ENCODE measurements at regions not wholly inside any gene's neighbourhood (a gene's known extent, or its start where the extent isn't known, plus 50 kb on each side); places are given as distances from the start of the nearest gene placed in this dataset.
A peak's percentile ranks its signal among the peaks of the same experiment; 100 is the strongest.

DNA sequence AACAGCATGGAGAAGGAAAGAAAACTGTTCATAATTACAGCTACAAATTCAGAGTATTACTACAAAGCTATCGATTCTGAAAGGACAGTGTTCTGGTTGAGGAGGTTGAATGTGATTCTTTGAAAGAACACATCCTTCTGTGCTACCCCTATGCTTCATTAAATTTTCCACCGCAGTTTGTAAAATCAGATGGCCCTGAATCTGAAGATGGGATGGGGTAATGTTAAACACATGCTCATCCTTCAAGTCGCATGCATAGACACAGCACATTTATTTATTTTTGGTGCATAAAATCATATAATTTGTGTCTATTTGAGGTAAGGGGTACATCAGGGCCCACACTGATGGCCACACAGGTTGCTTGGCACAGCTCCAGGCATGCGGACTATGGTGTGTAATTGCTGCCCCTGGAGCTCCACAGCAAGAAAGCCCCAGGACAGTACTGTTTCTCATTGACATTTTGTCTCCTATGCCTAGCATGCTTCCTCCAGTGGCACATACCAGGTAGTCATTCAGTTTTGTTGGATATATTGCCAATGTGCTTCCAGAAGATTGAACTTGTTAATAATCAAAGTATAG is 238.8 kb upstream of the TANK start:
- no peak for DNase-seq

DNA sequence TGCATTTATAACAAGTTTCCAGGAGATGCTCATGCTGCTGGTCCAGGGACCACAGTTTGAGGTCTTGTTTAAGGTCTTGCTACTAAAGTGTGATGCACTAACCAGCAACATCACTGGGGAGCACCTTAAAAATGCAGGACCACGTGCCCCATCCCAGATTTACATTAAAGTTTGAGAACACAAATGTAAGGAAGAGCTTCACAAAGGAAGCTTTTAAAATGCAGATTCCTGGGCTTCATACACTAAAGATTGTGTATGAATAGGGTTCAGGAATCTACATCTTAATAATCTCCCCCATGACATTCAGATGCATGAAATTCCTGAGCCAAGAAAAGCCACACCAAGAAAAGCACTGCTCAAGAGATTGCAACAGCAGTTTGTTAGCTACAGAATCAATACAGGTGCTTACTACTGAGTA is 235.3 kb upstream of the TANK start:
- DNase-seq, result no peak

DNA sequence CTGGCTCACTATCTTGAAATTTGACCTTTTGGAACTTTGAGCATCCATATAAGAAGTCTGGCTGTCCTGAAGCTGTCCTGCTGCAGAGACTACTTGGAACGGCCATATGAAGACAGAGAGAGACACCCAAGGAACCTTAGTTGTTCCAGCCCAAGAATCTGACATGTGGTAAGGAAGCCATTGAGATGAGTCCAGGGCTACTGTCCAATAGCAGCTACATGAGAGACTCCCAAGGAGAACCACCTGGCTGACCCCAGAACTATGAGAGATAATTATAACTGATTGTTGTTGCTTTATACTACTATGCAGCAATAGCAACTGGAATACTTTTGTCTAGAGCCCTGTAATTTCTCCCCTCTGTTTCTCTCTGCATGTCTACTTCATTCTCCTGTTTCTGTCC is 234.3 kb upstream of the TANK start:
- no peak for DNase-seq

DNA sequence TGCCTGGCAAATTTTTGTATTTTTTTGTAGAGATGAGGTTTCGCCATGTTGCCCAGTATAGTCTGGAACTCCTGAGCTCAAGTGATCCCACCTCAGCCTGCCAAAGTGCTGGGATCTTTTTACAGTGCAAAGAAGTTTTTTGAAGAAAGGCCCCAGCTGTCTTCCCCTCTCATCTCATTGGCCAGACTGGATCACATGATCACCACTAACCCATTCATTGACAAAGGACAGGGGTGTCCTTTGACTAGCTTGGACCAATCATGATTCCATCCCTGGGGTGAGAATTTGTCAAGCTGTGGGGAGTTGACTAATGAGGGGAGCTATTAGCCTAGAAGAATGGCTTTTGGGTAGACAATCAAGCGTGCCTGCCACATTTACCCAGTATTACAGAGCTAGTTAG is 232.9 kb upstream of the TANK start:
- no peak for DNase-seq

DNA sequence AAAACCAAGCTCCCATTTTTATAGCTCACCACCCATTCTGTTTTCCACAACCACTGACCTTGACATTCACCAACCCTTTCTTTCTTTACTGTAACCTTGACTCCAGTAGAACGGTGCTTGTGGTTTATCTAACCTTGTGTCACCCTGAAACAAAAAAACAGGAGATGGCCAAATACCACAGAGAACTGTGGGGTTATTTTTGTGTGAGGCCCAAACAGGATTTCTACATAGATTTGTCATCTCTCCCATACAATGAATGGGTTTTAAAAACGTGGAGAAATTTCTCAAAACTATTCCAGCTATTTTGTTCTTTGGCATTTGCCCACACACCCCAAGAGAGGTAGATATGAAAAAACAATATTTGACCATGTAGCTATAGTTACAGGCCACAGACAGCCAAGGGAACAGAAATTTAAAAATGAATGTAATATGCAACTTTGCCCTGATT is 231.3 kb upstream of the TANK start:
- DNase-seq, result no peak

DNA sequence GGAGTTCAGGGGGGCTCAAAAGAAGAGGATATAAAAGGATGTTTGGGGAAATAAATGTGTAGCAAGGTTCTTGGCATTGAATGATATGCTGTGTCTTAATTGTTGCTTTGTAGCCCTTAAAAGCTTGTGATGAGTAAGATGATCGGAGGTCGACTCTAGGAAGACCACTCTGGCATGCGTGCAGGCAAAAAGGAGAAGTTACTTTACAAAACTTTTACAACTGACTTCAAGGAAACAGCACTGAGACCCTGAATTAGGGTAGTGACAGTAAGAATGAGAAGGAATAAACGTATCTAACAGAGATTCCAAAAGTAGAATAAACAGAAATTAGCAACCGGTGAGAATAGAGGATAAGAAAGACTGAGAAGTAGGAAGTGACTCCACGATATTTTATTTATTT is 228.7 kb upstream of the TANK start:
- DNase-seq, result no peak

DNA sequence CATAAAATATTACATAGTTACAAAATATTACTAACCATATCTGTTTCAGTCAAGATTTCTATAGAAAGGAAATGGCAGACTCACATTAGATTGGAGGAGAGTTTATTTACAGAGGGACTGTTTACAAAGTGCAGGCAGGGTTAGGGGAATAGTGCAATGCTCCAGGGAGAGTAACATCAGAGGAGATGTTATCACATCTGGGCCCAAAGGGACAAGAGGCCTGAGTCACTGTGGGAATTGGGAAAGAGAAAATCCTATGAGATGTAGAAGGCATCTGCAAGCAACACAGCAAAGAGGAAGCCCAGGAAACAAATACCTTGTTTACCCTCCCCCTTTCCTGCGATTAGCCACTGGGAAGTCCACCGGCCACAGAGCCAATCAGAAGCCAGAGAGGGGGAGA is 227.3 kb upstream of the TANK start:
- DNase-seq, result no peak

DNA sequence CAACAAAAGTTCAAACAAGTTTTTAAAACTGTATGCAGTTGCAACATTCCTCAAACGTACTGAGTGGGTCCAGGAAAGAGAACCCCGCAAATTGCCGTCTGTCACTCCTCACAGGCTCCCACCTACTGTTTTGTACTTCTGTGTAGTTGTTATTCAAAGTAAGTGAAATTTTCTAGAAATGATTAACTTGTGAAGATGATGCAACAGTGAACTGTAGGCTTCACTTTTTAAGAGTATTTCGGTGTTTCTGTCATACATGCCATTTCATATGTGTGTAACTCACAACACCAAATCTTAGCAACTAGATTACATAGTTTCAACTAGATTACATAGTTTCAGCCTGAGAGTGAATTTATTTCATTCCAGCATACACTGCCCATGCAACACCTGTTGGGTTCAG is 226.0 kb upstream of the TANK start:
- DNase-seq, result no peak

DNA sequence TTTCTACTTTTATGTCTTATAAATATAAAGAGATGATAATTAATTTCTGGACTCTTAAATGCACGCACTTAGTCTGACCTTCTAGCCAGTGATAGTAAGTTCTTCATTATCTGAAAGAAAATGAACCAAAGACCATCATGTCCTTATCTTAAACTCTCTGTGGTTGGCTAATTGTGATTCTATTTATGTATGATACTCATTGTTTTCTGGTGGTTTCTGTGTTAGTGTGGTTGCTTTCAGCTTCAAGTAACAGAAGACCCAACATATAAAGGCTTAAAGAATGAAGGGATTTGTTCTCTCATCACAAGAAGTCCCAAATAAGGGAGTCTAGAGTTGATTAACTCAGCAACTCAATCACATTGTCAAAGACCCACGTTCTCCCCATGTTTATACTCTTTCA is 225.2 kb upstream of the TANK start:
- no peak for DNase-seq

DNA sequence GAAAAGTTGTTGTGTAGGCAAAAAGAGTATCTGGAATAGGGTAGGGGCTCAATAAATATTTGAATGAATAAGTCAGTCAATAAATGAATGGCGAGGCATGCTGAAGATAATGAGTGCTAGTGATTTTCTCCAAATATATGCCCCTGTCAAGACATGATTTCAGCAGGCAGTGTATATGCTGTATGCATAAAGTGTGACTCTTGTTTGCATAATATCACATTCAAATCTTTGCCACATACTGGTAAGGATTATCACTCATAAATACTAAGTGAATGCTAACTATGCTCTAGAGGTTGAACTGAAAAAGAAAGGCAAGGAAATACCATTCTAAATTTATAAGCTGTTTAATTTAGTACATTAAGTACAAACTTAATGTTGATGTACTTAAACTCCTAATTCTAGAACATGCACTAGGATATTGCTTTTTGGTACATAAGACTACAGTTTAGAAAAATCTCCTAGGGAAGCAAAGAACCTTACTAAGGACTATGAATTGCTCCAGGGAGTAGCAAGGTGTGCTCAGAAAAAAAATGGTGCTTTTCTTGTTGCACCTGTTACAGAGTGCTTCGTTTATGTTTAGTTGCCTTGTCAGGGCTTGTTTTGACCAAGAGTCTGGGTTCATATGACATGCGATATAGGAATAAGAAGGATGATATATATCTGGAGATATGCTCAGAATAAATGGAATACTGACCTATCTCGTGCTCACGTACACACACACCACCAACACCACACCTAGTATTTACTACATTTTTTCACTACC is 224.0 kb upstream of the TANK start:
- DNase-seq, result no peak

DNA sequence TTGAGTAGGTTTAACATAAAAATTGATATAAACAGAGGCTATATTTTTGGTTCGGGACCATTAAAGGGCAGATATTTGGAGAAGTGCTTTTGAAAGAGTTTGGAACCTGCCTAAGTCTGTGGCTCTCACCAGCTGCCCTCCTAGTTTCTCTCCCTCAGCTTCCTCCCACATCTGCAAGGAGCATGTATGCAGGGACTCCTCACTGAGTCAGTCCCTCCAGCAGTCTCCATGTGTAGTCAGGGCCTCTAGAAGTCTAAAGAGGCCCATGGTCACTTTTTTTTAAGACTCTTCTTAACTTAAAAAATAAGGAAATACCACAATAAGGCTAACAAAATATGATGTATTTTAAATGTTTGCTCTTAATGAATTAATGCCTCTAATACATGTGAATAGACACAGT is 220.0 kb upstream of the TANK start:
- DNase-seq, result no peak

DNA sequence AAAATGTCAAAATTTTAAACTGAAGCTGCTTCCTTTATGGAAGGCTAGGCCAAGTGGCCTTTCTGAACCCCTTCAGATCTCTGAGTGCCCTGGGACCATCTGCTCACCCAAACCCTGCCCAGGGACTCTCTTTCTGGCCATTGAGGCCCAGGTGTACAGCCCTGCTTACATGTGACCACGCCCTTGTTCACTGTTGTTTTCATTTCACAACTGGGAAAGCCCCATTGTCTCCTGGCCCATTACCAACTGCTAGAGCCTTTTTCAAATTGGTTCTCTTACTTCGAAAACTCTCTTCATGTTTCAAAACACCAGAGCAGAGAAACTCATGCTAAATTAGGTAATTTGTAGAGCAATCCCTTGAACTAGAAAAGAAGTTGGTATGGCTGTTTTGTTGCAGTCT is 219.5 kb upstream of the TANK start:
- no peak for DNase-seq

DNA sequence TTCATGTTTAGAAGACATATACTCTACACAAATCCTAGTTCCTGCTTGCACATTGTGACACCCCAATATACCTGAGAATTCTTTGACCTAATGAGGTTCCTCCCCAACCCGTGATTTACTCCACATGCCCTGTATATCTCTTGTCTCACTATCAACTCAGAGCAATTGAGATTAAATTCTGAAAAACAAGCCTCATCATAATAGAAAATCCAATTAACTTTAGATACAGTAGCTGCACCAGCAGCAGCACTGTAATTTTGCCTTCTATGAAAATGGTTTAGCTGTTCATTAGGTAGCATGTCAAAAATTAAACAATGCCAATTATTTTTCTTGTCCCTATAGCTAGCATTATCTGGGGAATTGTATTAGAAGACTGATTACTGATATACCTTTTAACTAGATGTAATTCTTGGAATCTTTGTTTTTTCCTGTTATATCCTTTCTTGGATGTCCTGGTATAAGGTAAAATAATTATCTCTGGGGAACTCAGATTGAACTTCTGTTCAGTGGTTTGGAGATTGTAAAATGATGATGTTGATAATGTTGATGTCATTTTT is 218.9 kb upstream of the TANK start:
- no peak for DNase-seq

DNA sequence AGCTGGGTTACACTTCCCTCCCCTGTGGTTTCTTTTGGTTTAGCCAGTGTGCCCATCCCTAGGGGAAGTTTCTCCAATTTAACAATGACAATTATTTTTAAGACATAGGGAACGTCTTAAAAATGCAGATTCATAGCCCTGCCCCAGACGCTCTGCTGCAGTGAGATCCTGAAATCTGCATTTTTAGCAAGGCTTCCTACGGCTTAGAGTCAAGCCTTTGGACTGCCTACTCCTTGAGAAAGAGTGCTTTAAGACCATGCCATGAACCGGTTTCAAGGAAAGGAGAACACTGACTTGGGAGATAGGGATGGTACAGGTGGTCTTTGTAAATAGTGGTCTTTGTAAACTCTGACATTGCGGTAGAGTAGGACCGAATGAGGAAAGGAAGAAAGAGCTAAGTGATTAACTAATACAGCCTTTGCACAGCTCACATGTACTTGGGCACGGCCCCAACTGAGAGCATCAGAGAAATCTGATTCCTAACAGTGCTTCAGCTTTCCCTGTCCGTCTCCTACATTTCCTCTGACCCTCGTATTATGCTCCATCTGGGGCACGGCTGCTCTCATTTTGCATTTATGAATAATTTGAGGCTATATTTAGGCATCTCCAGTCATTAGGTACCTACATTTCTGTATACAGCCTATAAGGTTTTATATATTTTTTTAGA is 217.6 kb upstream of the TANK start:
- DNase-seq, result no peak

DNA sequence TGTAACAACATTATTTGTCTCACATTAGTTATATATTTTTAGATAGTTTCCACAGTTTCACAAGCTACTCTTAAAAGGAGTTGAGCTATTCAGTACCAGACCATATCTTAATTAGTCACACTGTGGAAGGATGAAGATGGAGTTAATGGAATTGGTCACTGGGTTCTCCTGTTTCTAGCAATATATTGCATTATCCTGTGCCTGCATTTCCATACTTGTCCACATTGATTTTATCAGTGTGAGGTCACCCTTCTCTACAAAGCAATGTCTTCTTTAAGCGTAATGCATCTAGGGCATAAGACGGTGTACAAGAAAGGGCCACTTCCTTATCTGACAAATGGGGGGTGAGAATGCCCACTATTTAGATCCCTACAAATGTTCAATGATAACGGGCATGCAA is 216.8 kb upstream of the TANK start:
- DNase-seq, result no peak

DNA sequence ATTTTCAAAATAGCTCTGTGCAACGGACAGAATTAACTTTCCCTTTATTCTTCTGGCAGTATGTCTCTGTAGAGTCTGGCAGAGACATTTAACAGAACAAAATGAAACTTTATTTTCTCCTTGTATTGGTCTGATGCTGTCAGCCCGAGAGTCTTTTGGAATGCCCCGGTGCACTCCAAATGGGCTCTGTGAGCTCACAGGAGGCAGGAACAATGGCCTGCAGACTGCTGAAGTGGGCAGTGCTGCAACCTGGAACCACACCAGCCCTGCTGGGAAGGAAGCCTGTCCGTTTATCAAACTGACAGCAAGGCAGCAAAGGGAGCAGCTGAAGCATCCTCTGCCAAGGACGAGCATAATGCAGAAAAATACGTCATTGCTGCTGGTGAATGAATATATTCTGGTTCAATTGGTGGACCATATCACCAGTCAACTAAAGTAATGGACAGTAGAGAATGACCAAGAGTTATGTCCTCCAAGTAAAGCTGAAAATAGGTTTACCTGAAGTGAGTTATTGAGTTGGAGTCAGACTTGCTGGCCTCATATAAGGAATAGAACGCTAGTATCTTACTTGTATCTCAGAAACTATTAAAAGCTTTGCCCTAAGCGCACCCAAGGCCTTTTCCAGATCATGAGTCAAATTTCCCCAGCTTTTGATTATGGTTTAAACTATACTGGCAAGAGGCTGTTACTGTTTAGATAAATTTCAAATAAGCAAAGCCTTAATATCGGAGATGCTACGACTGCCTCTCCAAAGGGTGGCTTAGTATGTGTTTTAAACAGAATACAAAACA is 207.6 kb upstream of the TANK start:
- peak in 1 of 2 experiments; percentile 59 for DNase-seq

DNA sequence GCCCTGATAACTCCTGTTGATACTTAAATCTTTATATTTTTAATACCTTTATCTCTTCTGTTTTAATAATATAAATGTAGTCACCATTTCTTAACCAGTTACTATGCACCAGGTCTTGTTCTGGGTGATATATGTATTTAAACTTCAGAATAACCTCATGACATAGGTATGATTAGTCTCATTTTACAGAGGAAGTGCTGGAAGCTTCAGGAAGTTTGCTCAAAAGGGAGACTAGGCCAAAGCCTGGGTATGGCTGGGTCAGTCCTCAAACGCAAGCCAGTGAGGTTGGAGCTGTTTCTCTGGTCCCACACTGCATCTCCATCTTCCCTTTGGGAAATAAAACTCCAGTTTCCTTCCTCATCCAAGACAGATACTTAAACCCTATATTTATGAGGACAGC is 204.7 kb upstream of the TANK start:
- no peak for DNase-seq

DNA sequence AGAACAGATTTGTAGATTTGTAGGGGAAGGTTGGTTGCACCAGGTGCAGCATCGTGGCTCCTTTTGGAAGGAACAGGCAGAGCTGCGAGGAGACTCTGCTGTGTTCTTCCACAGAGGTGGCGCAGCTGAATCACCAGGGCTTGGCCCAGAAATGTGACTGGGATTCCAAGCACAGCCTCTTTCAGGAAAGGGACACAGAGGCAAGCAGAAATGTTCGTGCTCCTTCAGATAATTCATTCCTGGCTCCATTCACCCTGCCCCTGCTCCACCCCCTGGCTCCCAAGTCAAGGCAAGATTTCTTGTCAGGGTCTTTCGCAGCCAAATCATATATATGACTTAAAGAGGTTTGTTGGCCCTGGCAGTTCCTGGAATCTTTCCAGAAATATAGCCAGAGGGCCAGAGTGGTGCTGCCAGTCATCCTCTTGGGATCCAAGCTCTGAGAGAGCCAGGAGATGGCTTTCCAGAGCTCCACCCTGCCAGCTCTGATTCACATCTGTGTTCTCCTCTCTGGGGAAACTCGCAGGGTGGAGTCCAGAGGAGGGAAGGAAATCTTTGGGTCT is 203.9 kb upstream of the TANK start:
- peak; percentile 32 to 73 for DNase-seq

DNA sequence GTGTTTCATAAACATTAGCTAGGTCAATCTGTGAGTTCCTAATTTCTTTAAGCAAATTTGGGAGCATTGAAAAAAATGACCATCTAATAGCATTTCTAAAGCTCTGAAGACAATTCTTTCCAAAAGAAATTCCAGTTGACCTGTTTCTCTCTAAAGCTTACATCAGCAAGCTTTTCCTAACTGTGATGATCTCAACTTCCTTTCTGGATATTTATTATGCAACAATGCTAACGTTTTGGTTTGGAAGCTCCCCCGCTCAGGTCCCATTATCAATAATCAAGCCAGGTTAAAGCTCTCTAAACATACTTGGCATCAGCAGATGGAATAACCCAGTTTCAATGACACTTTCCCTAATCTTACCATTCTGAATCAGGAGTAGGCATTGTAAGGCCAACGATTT is 196.3 kb upstream of the TANK start:
- DNase-seq, result no peak

DNA sequence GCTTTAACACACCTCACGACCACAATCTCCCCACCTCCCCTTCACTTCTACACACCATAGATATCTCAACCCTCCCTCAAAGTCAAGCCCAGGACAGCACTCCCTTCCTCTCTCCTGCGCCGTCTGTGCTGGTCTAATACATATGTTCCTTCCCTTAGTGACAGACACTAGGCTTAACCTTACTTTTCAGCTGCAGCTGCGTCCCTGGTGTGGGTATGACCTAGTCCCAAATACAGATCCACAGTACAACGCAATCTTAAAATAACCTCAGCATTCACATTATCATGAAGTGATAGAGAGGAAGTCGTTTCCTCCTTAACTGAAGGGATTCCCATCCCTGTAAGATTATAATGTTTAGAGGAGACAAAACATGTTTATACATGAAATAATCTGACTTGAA is 192.7 kb upstream of the TANK start:
- DNase-seq, result no peak

DNA sequence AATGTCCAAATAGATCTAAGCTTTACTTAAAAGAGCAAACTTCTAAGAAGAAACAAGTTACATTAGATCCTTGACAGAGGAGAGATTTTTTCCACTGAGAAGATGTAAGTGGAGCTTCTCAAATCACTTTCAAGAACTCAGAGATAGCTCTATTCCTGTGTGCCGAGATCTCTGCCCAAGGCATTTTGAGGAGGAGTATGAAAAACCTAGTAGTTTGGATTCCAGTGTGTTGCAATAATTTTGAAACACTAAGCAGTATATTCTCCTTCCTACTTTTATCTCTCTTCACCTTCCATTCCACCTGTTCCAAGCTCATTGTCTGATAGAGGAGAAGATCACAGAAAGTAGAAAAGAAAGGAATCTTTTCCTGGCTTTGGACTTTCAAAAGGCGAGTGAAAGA is 192.0 kb upstream of the TANK start:
- no peak for DNase-seq

DNA sequence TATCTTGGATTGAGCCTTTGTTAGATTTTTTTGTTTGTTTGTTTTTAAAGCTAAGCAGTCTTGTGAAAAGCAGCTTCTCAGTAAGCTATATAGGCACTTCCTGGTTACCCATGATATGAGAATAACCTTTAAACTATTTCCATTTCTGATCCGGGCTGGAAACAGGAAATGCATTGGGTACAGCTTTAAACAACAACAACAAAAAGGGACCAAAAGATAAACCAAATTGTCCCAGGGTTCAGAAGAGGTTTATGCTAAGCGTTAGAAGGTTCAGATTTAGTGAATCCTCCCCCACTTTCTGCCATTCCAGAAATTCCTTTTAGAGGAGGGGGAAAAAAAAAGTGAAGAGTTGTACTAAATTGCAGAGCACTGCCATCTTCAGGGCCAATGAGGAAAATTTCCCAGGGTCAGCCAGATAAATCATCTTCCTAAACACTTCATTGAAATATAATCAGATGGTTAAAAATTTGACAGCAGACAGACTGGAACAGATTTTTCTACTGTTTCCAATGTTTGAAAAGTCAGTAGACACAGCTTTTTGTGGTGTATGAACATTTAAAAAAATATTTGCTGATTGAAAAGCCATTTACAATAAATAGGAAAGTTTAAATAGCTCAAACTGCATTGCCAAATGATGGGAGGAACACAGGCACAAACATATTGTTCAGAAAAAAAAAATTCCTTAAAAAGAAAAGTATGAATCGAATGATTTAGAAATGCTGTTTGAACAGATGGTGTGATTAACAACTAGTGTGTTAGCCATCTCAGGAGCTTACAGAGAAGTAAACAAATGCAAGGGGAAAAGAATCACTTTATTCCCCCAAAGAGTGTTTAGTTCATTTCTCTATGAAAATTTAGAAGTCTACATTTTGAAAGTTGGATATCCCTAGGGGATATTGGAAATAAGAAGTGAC is 189.9 kb upstream of the TANK start:
- DNase-seq, result peak in 1 of 2 experiments; percentile 67
